Peyer's patch (tissue), 4 donors: ENCODE measurements at regions not wholly inside any gene's neighbourhood (a gene's known extent, or its start where the extent isn't known, plus 50 kb on each side); places are given as distances from the start of the nearest gene placed in this dataset.

Experiments
- CTCF ChIP-seq, 6 experiments: fragments of 450-650 bp in 4 of 6; fragments of 200-600 bp in 2 of 6; sonication (generic) in 1 of 6; IDR thresholded peaks; one replicate each; pipeline ENCODE4 v1.5.1; 2017 to 2019; ENCODE audit warnings: antibody characterized with exemption in 6 of 6, mild to moderate bottlenecking in 3 of 6, moderate library complexity in 1 of 6
- POLR2A ChIP-seq, 2 donors: fragments of 450-650 bp; IDR thresholded peaks; one replicate each; pipeline ENCODE4 v1.5.1; 2017; ENCODE audit warnings: antibody characterized with exemption in 2 of 2, mild to moderate bottlenecking in 2 of 2, moderate library complexity in 2 of 2

DNA sequence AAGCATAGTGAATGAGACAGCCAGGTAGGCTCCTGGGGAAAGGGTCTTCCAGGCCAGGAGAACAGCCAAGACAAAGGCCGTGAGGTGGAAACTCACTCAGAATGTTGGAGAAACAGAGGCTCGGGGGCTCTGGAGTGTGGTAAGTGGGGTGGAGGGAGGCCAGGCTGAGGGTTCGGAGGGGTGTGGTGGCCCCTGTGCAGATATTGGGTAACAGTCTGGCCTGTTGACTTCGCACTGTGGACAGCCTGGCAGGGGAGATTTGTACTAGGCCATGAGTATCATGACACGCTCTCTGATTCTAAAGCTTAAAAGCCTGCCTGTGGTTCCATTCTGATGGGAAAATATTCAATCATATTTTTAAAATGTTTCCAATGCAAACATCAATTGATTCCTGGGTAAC lies 239.3 kb downstream of the GADD45G start:
- TF ChIP-seq CTCF (IDR thresholded peaks at IDR 0.05) (no peak), POLR2A (IDR thresholded peaks at IDR 0.05) (no peak)
